NCI-H2227 (cell line): ENCODE measurements at regions not wholly inside any gene's neighbourhood (a gene's known extent, or its start where the extent isn't known, plus 50 kb on each side); places are given as distances from the start of the nearest gene placed in this dataset.

Source experiments
- DNase-seq: peaks from one replicate; lab custom pipeline; 2025; ENCODE audit not compliant: unreplicated experiment; lab: John Stamatoyannopoulos, UW

DNA sequence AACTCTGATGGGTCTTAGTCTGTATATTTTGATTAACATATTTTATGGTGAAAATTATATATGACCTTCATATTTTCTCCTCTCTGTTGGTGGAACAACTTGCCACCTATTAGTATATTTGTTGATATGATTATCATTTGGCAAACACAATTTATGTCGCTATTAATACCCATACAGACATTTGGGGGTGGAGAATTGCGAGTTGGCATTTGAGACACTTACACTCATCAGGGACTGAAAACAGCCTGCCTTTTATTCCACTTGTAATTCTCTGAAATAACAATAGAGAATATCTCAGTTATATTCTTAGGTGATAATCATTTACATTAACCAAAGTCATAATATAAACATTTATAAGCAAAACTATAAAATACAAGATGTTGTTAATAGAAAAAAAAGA, 100.5 kb upstream of the RGS18 start:
- no peak for DNase-seq

DNA sequence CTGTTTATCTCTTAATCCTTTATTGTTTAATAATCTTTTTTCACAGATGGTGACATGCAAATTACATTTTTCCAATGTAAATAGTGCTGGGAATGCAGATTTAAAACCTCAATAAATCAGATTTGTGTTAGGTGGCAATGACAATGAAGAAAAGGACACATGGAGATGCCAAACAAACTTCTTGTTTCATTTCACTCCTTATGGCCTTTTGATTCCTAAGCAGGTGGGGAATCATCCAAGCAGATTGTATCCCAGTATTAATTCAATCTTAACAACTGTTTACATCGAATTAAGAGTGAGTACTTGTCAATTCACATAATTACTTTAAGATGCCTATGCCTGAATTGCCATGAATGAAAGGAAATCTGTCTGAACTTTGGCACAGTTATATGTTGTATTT, 98.9 kb upstream of the RGS18 start:
- no peak for DNase-seq

DNA sequence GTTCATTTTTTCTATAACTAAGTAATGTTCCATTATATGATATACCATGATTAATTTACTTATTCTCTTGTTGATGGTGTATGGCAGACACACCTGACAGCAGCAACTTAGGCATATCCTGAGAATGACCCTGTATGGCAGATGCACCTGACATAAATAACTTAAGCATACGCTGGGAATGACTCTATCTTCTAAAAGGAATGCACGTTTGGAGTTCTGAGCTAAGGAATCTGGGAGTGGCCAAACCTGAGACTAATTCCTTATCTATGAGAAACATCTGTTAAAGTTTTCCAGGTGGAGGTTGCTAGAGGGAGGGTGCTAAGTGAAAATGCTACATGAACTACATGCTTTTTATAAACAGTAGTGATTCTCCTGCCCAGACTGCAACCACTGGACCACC, 96.7 kb upstream of the RGS18 start:
- no peak for DNase-seq

DNA sequence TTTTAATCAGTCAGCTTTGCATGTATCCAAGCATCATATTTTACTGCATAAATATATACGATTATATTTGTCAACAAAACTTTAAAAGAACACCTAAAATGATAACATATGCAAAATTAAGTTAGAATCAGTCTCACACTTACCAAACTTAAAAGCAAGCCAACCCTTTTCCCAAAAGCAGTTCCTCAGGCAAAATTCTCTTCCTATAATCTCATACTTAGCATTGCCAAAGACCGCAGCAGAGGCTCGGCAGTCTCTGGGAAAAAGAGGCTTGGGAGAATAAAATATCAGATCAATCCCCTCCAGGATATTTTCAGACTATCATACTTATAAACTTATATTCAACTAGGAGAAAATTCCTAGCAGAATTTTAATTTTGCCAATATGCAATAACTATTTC, 93.2 kb upstream of the RGS18 start:
- no peak for DNase-seq

DNA sequence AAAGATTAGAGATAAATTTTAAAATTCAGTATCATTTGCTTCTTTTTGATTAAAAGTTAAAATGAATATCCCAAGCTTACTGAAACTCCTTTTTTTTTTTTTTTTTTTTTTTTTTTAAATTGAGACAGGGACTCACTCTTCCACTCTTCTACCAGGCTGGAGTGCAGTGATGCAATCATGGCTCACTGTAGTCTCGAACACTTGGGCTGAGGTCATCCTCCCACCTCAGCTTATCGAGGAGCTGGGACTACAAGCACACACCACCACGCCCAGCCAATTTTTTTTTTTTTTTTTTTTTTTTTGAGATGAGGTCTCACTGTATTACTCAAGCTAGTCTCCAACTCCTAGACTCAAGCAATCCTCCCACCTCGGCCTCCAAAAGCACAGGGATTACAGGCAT, 92.1 kb upstream of the RGS18 start:
- no peak for DNase-seq

DNA sequence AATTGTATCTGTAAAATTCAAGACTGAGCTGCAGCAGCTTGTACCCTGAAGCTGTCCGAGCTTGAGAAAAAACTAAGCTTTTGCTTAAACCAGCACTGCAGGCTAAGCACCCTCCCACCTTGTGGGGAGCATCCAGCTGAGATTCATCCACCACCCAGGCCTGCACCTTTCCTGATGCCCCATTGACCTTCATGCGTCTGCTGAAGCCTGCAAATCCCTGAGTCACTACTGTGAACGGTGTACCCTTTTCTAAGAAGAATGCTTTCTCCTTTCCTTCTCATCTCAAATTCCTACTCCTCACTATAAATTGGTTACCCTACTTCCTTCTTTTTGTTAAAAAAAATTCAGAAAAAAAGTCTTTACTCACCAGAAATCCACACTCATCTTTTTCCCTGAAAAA, 90.9 kb upstream of the RGS18 start:
- DNase-seq, result no peak

DNA sequence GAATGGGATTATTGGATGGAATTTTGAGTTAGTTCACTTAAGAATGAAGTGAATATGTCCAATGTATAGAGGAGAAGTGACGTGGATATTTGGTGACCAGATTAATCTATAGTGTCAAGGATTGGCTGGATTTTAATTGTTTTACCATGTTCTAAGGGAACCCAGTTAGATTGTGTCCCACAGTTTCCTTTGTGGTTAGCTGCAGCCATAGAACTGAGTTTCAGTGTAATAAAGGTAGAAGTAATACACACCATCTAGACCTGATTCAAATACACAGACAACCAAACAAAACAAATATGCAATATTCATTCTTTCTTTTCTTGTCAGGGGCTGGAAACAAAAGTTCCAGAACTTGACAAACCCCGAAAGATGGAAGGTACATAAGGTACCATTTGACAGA, 88.0 kb upstream of the RGS18 start:
- no peak for DNase-seq

DNA sequence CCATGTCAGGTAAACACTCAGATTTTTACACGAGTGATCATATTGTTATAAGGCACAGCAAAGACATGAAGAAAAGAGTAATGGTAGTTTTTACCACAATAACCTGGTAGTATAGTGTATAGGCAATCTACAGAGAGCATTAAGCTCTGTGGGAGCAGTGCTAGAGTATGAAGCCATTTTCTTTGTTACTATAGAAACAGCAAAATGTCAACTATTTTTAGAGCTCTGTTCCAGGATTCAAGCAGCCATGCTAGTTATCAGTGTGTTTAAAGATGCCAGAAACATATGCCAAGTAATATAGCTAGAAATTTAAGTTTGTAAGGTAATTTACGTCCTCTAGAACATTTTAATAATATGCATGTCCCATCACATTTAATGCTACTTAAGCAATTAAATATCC, 77.6 kb upstream of the RGS18 start:
- DNase-seq, result peak; percentile 30

DNA sequence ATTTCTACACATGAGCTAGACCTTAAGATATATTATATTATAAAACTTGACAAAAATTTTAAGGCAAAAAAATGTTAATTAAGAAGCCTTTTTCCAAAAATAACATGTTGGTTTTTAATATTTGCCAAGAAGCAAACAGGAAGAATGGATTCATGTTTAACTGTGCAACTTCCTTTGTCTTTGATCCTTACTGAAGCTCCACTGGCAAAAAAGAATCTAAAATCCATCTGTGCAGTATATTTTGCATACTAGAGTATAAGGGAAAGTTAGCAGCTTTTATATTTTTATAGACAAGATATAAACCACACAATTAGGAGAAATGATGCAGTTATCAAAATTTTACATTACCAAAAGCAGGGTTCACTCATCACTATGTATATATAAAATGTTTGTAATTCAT, 76.9 kb upstream of the RGS18 start:
- DNase-seq, result no peak

DNA sequence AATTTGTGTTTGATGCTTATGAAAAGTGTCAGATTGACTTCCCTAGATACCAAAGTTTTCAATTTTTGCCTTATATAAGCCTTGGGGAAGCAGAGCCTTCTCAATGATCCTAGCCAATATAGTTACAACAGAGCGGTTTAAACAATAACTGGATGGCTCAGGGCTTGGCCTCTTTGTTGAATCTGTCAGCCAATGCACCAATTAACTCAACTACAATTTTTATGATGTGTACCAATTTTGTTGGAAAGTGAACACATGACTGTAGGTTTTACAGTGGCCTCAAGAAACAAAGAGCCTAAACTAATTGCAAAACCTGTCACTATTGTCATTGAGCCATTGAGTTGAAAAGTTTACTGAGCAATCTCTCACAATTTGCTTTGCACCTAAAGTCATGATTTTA, 71.6 kb upstream of the RGS18 start:
- no peak for DNase-seq

DNA sequence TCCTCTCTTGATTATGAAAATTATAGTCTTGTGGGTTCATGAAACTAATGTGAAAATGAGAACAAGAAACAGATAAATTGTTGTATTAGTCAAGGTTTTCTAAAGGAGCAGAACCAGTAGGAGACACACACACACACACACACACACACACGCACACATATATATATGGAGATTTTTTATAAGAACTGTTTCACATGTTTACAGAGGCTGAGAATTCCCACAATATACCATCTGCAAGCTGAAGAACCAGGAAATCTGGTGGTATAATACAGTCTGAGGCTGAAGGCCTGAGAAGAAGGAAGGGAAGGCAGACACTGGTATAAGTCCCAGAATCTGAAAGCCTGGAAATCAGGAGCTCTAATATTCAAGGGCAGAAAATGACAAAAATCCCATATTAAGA, 70.9 kb upstream of the RGS18 start:
- DNase-seq, result no peak

DNA sequence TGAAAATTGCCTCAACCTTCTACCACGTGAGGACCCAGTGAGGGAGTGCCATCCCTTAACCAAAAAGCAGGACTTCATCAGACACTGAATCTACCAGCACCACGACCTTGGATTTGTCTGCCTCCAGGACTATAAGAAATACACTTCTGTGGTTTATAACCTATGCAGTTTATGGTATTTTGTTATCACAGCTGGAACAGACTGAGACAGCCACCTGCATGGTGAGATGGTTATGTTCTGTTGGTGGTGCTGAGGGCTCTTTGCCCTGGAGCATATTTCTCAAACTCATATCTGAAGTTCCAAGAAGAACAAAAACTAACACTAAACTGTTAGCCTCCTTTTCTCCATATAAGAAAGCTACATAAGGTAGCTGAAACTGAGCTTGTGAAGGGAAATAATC, 69.8 kb upstream of the RGS18 start:
- no peak for DNase-seq

DNA sequence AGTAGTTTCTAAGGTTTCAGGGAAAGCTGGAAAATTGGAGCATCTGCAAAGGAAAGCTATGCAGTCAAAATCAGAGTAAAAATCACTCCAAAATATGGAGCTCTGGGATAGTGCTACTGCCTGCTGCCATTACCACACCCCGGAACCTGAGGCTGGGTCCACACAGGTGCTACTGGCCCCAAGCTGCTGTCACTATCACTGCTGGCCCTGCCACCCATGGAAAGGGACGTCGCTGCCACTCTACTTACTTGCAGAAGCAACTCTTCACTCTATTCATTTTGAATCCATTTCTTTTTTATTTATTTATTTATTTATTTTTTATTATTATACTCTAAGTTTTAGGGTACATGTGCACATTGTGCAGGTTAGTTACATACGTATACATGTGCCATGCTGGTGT, 60.3 kb upstream of the RGS18 start:
- no peak for DNase-seq

DNA sequence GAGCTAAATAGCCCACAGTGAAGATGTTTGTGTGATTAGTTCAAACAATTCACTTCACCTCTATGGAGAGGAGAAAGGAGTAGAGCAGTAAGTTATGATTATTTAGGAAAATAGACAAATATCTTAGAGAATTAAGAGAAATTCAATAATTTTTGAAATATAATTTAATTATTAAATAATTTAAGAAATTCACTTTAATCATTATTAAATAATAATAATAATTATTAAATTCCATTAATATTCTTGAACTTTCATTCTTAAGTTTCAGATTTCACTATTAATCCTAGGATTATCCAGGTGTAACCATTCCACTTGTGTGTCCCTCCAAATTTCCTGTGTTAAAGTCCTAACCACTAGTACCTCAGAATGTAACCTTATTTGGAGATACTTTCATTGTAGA, 58.9 kb upstream of the RGS18 start:
- DNase-seq, result no peak

DNA sequence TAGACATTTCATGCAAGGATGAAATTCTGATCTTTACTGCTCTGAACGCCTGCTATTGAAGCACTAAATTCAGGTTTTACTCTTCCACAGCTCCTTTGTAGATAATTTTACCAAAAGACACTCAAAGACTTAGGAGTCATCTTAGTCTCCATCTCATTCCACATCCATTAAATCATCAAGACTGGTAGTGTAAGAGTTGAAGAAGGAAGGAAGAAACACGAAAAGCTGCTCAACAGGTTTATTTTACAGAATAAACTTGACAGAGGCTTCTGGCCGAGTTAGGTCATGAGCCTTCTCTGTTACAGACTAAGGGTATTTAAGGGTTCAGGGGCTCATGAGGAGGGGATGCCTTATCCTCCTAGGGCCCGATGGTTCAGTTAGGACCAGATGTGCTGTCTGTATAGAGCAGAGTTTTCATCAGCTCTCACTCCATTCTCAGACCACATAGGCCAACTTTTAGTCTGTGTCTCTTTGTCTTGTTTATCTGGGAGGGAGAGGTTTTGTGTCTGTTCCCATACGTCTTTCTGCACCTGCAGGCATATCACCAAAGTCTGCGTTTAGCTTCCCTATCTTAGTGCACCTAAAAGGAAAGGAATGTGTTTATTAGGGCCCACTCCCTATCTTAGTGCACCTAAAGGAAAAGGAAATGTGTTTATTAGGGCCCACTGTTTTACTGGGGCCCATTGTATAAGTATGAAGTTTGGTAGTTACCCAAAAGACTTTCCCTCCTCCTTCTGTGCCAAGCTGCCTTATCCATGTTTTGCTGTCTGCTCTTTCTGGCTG, 57.4 kb upstream of the RGS18 start:
- DNase-seq, result no peak

DNA sequence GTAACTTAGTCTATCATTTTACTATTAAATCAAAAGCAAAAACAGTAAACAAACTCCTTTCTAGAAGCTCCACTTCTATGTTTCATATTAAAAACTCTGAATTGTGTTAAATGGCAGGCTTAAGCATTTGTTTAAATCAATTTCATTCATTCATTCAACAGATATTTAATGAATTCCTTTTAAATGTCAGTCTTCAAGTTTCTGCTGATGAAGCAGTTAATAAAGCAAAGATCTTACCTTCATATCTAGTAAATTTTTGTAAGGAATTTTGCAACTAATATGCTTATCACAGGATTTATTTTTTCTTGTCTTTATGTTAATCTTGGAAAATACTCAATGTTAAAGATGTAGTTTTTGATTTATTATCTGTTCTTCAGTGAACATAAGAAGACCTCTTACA, 54.1 kb upstream of the RGS18 start:
- DNase-seq, result no peak

DNA sequence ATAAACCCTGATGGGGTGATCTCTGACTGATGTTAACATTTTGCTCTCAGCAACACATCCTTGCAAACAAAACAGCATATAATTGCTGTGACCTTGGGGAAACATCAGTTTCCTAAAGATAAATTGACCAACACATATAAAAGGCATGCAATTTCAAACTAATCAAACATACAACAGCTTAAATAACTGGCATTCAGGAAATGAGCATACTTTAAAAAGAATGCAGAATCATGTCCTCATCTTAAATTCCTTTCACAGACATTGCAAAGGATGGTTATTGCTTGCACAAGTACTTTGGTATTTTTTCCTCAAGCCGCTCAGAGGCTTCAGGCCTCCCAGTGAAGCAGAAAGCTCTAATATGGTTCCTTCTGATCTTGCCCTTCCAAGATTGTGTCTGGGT, 53.4 kb upstream of the RGS18 start:
- DNase-seq, result no peak

DNA sequence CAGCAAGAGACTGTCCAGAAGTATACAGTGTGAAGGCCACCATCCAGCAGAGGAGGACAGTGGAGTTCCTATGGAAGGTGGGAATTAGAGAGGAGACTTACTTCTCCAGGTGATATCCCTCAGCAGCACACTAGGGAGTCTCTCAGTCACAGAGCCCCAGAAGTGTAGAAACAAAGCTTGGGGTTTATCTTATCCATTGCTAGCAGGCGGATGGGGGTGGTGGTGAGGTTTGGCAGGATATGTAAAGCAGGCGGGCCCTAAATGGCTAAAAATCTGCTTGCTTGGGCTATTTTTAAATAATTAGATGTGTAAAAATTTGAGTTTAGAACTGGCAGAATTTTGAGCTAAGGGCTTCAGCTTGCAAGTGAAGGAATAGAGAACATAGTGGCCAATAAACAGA, 50.1 kb upstream of the RGS18 start:
- DNase-seq, result no peak
